K562 (cell line): ENCODE measurements at regions not wholly inside any gene's neighbourhood (a gene's known extent, or its start where the extent isn't known, plus 50 kb on each side); places are given as distances from the start of the nearest gene placed in this dataset.

Experiments used
- ATAC-seq: fragments of 200-7000 bp; cut with Tn5 transposase; 3 replicates; pipeline ENCODE4 v1.9.1; 2020; ENCODE audit warnings: moderate library complexity
- BruUV-seq: library from RNA; stranded (reverse); fragments of 400-500 nt; replicated peaks from 2 replicates; lab custom pipeline; 2021; lab: Mats Ljungman, UMichigan
- CTCF ChIA-PET: fragments of 300-600 bp; formaldehyde crosslinking; extraction: SDS; loops from one replicate; lab custom pipeline; 2021; ENCODE audit warnings: low intra/inter-chr PET ratio; lab: Yijun Ruan, JAX
- POLR2A ChIA-PET: fragments of 300-600, 350-650 bp; sonication (Branson Sonifier 250); formaldehyde crosslinking; extraction: SDS; loops from one replicate; lab custom pipeline; 2021; ENCODE audit warnings: antibody characterized with exemption, inconsistent platforms; lab: Yijun Ruan, JAX
- DNase-seq, 4 experiments: peaks; one replicate each; pipeline versions ENCODE4 v3.0.0 to v3.0.0-alpha.2; 2011 to 2018; ENCODE audit warnings: low spot score in 3 of 4, mixed read lengths in 3 of 4; ENCODE audit errors: extremely low read depth in 1 of 4
- FAIRE-seq: peaks from 2 replicates; lab custom pipeline; 2011; peaks lifted over from hg19 to GRCh38; lab: Jason Lieb, UNC
- H2AFZ ChIP-seq: 2 replicates; pipeline ENCODE4 v1.6.0; 2011; ENCODE audit warnings: low read depth, low read length, control low read depth, inconsistent platforms
- H3K27ac ChIP-seq: fragments of 200-600 bp; 3 replicates; pipeline ENCODE4 v1.8.0; 2011; ENCODE audit warnings: low read depth, mild to moderate bottlenecking, control low read depth, inconsistent platforms, low read length, moderate library complexity, mixed read lengths; ENCODE audit errors: extremely low read depth
- H3K27me3 ChIP-seq, 2 experiments: fragments of 300-600 bp in 1 of 2; 2 replicates in 1 of 2; 3 replicates in 1 of 2; pipeline versions ENCODE4 v1.6.0 to v1.8.0; 2011; ENCODE audit warnings: inconsistent platforms in 2 of 2, low read length in 2 of 2, mild to moderate bottlenecking in 1 of 2, mixed read lengths in 1 of 2, moderate library complexity in 1 of 2; ENCODE audit not compliant: control insufficient read depth in 2 of 2, insufficient read depth in 2 of 2
- H3K36me3 ChIP-seq: fragments of 300-600 bp; 3 replicates; pipeline ENCODE4 v1.8.0; 2011; ENCODE audit warnings: mild to moderate bottlenecking, low read length, inconsistent platforms; ENCODE audit not compliant: control insufficient read depth, insufficient read depth
- H3K4me1 ChIP-seq, 2 experiments: fragments of 200-600 bp in 1 of 2; replicated peaks in 1 of 2; 2 replicates in 1 of 2; 3 replicates in 1 of 2; pipeline versions ENCODE4 v1.5.1 to v1.8.0; 2011; ENCODE audit warnings: inconsistent platforms in 2 of 2, low read length in 2 of 2, mild to moderate bottlenecking in 1 of 2, mixed read lengths in 1 of 2, moderate library complexity in 1 of 2; ENCODE audit not compliant: control insufficient read depth in 2 of 2, insufficient read depth in 2 of 2
- H3K4me2 ChIP-seq: 2 replicates; pipeline ENCODE4 v1.6.1; 2011; ENCODE audit warnings: low read length, control low read depth, inconsistent platforms, mixed read lengths; ENCODE audit not compliant: insufficient read depth
- H3K4me3 ChIP-seq: fragments of 200-600 bp; sonication (generic), shearing (Covaris generic); 2 replicates; pipeline ENCODE4 v1.5.1; 2016; ENCODE audit warnings: control low read depth, inconsistent platforms
- H3K79me2 ChIP-seq: fragments of 200-600 bp; 3 replicates; pipeline ENCODE4 v1.8.0; 2011; ENCODE audit warnings: low read length, inconsistent platforms; ENCODE audit not compliant: control insufficient read depth, insufficient read depth
- H3K9ac ChIP-seq, 2 experiments: 2 replicates each; pipeline versions ENCODE4 v1.6.0 to v1.6.1; 2011; ENCODE audit warnings: low read depth in 2 of 2, low read length in 2 of 2, control low read depth in 1 of 2, inconsistent platforms in 1 of 2, mild to moderate bottlenecking in 1 of 2, mixed read lengths in 1 of 2; ENCODE audit not compliant: insufficient read depth in 1 of 2
- H3K9me1 ChIP-seq: one replicate; pipeline ENCODE4 v1.6.0; 2011; ENCODE audit warnings: inconsistent platforms, mild to moderate bottlenecking, low read length, moderate library complexity; ENCODE audit not compliant: control insufficient read depth, insufficient read depth
- H3K9me3 ChIP-seq: replicated peaks from 2 replicates; pipeline ENCODE4 v1.5.1; 2011; ENCODE audit warnings: low read depth, low read length, inconsistent platforms; ENCODE audit not compliant: control insufficient read depth, insufficient read depth
- H4K20me1 ChIP-seq: replicated peaks from 2 replicates; pipeline ENCODE4 v1.6.1; 2011; ENCODE audit warnings: low read length, inconsistent platforms, mixed read lengths; ENCODE audit not compliant: control insufficient read depth, insufficient read depth
- CEBPZ ChIP-seq: fragments of 150-350 bp; IDR thresholded peaks from 2 replicates; pipeline ENCODE4 v1.6.1; 2014; ENCODE audit warnings: low read depth, mild to moderate bottlenecking, low read length, borderline replicate concordance
- CREM ChIP-seq: IDR thresholded peaks from 2 replicates; pipeline ENCODE4 v1.6.1; 2014; ENCODE audit warnings: antibody characterized with exemption, low read depth
- ETV6 ChIP-seq, 3 experiments: fragments of 150-350 bp in 1 of 3; sonication (generic) in 1 of 3; formaldehyde crosslinking in 1 of 3; IDR thresholded peaks; 2 replicates each; pipeline versions ENCODE4 v1.6.1 to v1.8.0; 2014 to 2022; ENCODE audit warnings: borderline replicate concordance in 2 of 3, low read depth in 2 of 3, antibody characterized with exemption in 1 of 3, low read length in 1 of 3, mild to moderate bottlenecking in 1 of 3, missing genetic modification reagents in 1 of 3
- EWSR1 ChIP-seq: fragments of 450-650 bp; IDR thresholded peaks from 2 replicates; pipeline ENCODE4 v1.6.1; 2018; ENCODE audit warnings: borderline replicate concordance, mild to moderate bottlenecking, low read depth, moderate library complexity; ENCODE audit not compliant: partially characterized antibody
- FOXJ3 ChIP-seq: sonication (generic); formaldehyde crosslinking; IDR thresholded peaks from 2 replicates; pipeline ENCODE4 v1.4.0; 2020; ENCODE audit warnings: mild to moderate bottlenecking, missing genetic modification reagents
- HCFC1 ChIP-seq: IDR thresholded peaks from 2 replicates; pipeline ENCODE4 v1.6.1; 2012; ENCODE audit warnings: low read depth, low read length, improper control_type of control experiment
- HLTF ChIP-seq: fragments of 450-650 bp; IDR thresholded peaks from 2 replicates; pipeline ENCODE4 v1.6.1; 2016
- NRF1 ChIP-seq, 2 experiments: fragments of 450-650 bp; IDR thresholded peaks in 1 of 2; conservative IDR thresholded peaks in 1 of 2; 2 replicates each; pipeline ENCODE4 v1.6.1; 2014; ENCODE audit warnings: mild to moderate bottlenecking in 2 of 2
- PBX2 ChIP-seq, 2 experiments: IDR thresholded peaks in 1 of 2; conservative IDR thresholded peaks in 1 of 2; 2 replicates each; pipeline ENCODE4 v1.6.1; 2016; ENCODE audit warnings: low read depth in 2 of 2, mild to moderate bottlenecking in 1 of 2, missing compliant biosample characterization in 1 of 2, missing genetic modification characterization in 1 of 2, moderate library complexity in 1 of 2
- SLC30A9 ChIP-seq: fragments of 250-450 bp; sonication (Bioruptor Pico); IDR thresholded peaks from 2 replicates; pipeline ENCODE4 v1.8.0; 2022; ENCODE audit warnings: mild to moderate bottlenecking, moderate library complexity
- SMC3 ChIP-seq: conservative IDR thresholded peaks from 2 replicates; pipeline ENCODE4 v1.6.1; 2011; ENCODE audit warnings: low read depth, low read length, improper control_type of control experiment; ENCODE audit not compliant: insufficient read depth
- STAG1 ChIP-seq: sonication (generic); formaldehyde crosslinking; IDR thresholded peaks from 2 replicates; pipeline ENCODE4 v1.5.0; 2020; ENCODE audit warnings: missing genetic modification reagents, borderline replicate concordance
- ZNF239 ChIP-seq: fragments of 250-450 bp; sonication (Bioruptor Pico); IDR thresholded peaks from 2 replicates; pipeline ENCODE4 v1.4.0; 2020; ENCODE audit warnings: mild to moderate bottlenecking
- ZNF263 ChIP-seq: sonication (generic); formaldehyde crosslinking; IDR thresholded peaks from 2 replicates; pipeline ENCODE4 v1.8.0; 2022; ENCODE audit warnings: mild to moderate bottlenecking, missing genetic modification reagents, borderline replicate concordance
- ZNF644 ChIP-seq: fragments of 200-800 bp; sonication (Bioruptor generic); IDR thresholded peaks from 2 replicates; pipeline ENCODE4 v1.6.1; 2016; ENCODE audit warnings: low read depth, missing genetic modification characterization, missing compliant biosample characterization
- WGBS: fragments of 100-300 bp; shearing (Covaris generic); methylation state at CpG from one replicate; pipeline ENCODE4 v1.1.6; 2016; ENCODE audit warnings: low coverage, mixed read lengths; ENCODE audit not compliant: insufficient coverage; ENCODE audit errors: missing lambda C conversion rate; 5-methylcytosine and 5-hydroxymethylcytosine counted together
- in situ Hi-C: fragments of 300-500 bp; cut with MboI; formaldehyde crosslinking; loops from 4 replicates; pipeline ENCODE4 v1.15.0; 2018; ENCODE audit warnings: inconsistent platforms, mixed read lengths
- intact Hi-C: fragments of 100-400 bp; cut with micrococcal nuclease; formaldehyde crosslinking; loops from 2 replicates; pipeline ENCODE4 v1.14.2; 2022

GRCh38 chr21:41068967-41069642, 98.9 kb upstream of the BACE2 start:
- no peak overlapping the region for H3K4me2 ChIP-seq
- POLR2A ChIA-PET: no interaction called here
- no peak overlapping the region for H3K9ac ChIP-seq
- no peaks in the 10 kb centered on the region for H3K36me3 ChIP-seq
- DNase-seq (peak; percentile 81 to 84 (median 82)), FAIRE-seq (peak; percentile 48), ATAC-seq (peak; percentile 97)
- no peaks in the 10 kb centered on the region for H3K9me3 ChIP-seq
- BruUV-seq: no TSS peak
- no peak overlapping the region for H3K27ac ChIP-seq
- H3K27me3 ChIP-seq: no peaks in the 10 kb centered on the region
- no peaks in the 10 kb centered on the region for H4K20me1 ChIP-seq
- no peaks in the 10 kb centered on the region for H3K79me2 ChIP-seq
- 2% methylated on average over 30 of the region's 30 CpGs for WGBS
- CTCF ChIA-PET: interaction anchor here (0.7 to 1.4 kb wide), 2 partner anchors 925 to 1202 kb away, joined by 3 read pairs; no protein-coding TSS in a partner anchor
- no peaks in the 10 kb centered on the region; a peak in 1 of 5 replicates for H3K4me1 ChIP-seq
- H3K9me1 ChIP-seq: no peaks in the 10 kb centered on the region
- no peak overlapping the region for H3K4me3 ChIP-seq
- intact Hi-C loops (loop anchor here (1.0 to 2.0 kb wide), 3 partner anchors 24 to 1202 kb away; partner anchors contain the start of gene PCP4), in situ Hi-C loops (no loop called here)
- H2AFZ ChIP-seq: no peak overlapping the region
- TF ChIP-seq SLC30A9 (CRISPR knock-in tag) (no peak), ZNF644 (no peak), ETV6 (IDR thresholded peaks at IDR 0.05; ENCODE audit: borderline replicate concordance in 1 of 2, low read depth in 2 of 2, low read length in 1 of 2) (no peak), ETV6 (CRISPR knock-in tag; IDR thresholded peaks at IDR 0.05; ENCODE audit: borderline replicate concordance) (no peak), ZNF239 (no peak), NRF1 (conservative IDR thresholded peaks at IDR 0.05 in 1 of 2, IDR thresholded peaks at IDR 0.05 in 1 of 2) (peak; percentile 64 to 71; a peak in 3 of 4 replicates), CREM (0 out of 2 replicates have a peak, but pooled peaks have one; percentile 18), FOXJ3 (CRISPR knock-in tag) (no peak), SMC3 (peak; percentile 89), EWSR1 (no peak), CEBPZ (peak; percentile 8; the same call in 1 of the 2 replicates), HCFC1 (no peak), STAG1 (CRISPR knock-in tag) (peak; percentile 64; the same call in 1 of the 2 replicates), ZNF263 (CRISPR knock-in tag) (no peak), PBX2 (CRISPR knock-in tag; IDR thresholded peaks at IDR 0.05; ENCODE audit: low read depth) (no peak), PBX2 (tag; conservative IDR thresholded peaks at IDR 0.05; ENCODE audit: low read depth) (no peak), HLTF (no peak)
